GM21447 (cell line): ENCODE measurements at regions not wholly inside any gene's neighbourhood (a gene's known extent, or its start where the extent isn't known, plus 50 kb on each side); places are given as distances from the start of the nearest gene placed in this dataset.

Source experiments
- ATAC-seq: cut with Tn5 transposase; IDR thresholded peaks from one replicate; pipeline ENCODE4 v1.9.1; 2021; ENCODE audit not compliant: unreplicated experiment

DNA sequence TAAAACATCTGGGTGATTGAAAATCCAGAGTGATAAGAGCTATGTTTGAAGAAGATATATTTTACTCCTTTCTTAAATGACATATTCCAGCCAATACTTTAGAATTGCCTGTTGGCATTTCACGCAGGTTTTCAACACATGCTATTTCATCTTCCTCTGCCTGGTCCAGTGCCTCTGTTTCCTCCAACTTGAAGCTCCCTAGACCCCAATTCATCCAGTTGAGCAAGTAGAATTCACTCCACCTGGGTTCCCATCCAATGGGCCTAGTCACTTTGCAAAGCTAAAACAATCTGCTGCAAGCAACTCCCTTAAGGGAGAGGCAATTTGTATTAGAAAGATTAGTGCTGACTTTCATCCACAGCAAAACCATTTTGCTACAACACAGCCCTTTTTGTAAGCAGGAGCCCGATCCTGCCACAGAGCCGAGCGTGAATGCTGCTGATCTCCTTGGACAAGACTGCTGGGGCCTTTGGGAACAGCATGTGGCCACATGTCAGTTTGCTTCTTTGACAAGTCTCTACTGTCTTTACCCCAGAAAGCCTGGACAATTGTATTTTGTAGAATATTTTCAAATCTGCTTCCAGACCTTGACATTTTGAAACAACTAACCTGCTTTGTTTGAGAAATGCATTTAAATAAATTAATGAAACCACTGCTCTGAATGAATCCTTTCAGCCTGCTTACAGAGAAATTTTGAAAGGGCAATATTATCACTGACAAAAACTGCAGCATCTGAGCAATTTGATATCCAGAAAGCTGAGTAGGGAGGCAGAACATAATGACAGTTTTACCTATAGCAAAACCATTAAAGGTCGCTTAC, 259.1 kb downstream of the TDRD15 start:
- no peak for ATAC-seq

GRCh38 chr2:21386666-21387065, 262.9 kb downstream of the TDRD15 start:
- no peak for ATAC-seq

DNA sequence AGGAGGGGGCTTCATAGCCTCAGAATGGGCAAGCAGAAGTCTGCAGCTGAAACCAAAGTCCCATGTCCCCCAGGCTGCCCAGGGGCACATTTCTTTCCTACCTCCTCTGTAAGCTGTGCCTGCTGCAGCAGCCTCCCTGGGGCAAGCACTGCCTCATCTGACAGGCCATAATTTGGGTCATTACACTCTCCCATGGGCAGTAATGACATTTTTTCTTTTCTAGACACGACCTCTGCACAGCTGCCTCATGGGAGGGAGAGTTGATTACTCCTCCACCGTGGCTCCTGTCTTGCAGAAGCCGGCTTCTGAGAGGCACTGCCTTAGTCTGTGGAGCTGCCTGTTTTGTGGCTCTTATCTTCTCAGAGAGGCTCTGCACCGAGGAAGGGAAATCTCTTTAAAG, 268.9 kb downstream of the TDRD15 start:
- ATAC-seq: no peak

DNA sequence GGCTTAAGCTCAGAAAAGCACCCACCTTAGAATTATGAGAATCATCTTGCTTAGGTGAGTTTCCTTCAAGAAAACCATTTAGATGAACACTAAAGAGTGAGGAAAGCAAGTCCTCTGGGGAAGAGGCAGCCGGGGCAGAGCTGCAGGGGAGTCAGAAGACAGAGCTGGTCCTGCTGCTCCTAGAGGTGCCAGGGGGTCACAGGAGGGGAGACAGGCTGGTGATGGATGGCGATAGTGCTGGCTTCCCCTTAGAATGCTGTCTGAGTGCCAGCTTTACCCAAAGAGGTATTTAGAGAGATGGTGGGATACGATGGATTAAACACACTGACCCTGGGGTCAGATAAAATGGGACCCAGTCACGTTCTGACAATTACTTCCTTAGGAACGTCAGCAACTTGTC, 269.4 kb downstream of the TDRD15 start:
- ATAC-seq: no peak

DNA sequence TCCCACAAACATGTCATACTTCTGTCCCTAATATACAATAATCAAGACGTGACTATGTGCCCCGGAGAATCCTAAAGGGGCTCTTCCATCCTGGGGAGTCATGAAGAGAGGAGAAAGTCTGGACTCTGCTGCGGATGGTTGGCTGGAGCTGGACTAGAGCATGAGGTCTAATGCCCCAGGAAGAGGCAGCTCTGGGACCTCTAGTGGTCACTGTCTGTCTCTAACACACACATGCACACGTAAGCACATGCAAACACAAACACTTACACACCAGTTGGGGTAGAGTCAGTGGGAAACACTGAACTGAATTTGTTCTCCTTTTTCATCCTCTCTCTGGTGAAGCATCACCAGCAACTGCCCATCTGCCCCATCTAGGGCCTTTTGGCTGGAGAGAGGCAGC, 271.6 kb downstream of the TDRD15 start:
- no peak for ATAC-seq

DNA sequence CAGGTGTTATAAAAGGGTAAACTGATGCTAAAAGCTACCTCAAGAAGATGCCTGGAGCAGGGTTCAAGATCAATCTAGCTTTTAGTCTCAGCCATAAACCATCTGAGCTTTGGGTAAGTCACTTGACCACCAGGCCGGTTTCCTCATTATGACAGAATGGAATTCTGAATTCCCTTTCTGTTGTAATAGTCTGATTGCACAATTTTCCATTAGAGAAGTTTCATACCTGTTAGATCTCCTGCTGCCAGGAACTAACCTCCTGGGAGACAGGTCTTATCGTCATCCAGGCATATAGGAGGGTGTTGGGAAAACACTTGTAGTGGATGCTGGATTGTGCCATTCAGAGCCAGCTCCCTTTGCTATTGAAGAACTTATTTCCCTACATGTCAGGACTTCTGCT, 272.5 kb downstream of the TDRD15 start:
- ATAC-seq: no peak

GRCh38 chr2:21401022-21401698, 277.4 kb downstream of the TDRD15 start:
- no peak for ATAC-seq

DNA sequence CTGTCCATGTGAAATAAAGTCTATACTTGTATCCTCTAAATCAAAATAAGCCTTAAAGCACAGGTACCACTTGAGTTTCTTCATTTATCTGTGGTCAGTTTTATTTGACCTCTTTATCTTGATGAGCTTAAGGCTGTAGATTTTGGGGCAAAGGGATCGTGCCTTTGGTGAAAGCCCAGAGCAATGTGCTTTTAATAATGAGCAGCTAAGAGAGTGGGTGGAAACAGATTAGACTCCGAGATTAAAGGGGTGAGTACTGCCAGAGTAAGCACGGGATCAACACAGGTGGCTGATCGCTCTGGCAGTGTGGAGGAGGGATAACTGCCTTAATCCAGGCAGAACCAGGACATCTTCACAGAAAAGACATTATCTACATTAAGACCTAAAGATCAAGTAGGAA, 280.4 kb downstream of the TDRD15 start:
- ATAC-seq: no peak

GRCh38 chr2:21404827-21405625, 281.3 kb downstream of the TDRD15 start:
- ATAC-seq: no peak

DNA sequence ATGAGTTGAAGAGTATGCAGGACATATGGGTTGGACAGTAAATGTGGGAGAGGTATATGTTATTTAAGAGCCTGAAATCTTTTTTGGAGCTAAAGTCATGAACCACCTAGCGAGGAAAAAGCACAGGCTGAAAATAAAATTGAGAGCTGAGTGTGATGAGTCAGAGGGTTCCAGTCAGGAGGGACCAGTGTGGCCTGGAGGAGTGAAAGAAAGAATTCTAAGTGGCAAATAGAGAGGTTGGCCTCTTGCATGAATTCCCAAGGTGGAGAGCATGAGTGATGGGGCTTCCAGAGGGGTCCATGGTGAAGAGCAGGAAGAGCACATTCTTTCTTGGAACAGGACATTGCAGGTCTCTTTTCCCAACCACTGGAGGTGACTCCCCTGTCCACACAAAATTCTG, 282.6 kb downstream of the TDRD15 start:
- ATAC-seq: no peak

DNA sequence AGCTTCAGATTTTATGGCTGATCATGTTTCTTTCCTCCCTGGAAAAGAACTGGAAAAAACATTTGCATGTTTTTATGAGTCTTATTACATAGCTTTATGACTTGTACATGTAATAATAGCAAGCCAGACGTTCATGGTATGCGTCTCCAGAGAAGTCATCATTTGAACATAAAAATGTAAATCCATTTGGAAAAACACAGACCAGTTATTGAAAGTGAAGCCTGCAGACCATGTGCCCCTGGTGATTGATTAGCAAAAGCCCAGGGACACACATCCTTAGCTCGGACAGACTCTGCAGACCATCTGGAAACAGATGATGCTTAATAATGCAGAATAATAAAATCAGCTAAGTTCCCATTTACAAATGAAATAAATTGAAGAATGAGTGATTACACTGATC, 283.1 kb downstream of the TDRD15 start:
- no peak for ATAC-seq

DNA sequence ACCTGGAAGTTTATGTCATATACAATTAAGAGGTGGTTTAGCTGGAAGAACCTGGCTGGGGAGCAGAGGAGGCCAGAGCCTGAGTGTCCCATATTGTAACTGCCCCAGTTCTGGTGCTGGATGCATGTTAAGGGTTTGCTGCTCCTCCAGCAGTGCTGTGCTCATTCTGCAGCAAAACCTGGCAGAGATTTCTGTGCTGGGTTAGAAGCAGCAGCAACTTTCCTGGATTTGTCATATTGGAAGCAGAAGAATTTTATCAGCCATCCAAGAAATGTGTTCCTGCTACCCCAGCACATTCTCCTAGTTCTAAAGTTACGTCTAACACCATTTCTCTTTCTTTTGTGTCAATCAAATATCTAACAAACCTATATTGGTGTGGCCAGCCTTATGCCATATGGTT, 284.1 kb downstream of the TDRD15 start:
- ATAC-seq: no peak

DNA sequence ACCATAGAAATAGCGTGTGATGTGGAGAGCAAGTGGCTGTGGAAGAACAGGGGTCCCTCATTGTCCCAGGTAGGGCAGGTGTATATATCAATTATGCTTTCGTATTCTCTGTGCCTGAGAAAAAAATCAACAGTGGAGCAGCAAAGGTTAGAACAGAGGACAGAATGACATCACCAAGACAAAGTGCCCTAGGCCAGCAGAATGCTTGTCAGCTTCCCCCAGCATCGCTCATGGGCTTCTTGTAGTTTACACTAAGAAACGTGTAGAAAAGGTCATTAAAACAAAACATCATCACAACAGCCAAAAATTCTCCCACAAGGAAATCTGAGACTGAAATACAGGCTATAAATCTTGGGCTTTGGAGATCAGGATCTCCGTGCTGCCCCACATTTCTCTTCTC, 288.0 kb downstream of the TDRD15 start:
- ATAC-seq: no peak

DNA sequence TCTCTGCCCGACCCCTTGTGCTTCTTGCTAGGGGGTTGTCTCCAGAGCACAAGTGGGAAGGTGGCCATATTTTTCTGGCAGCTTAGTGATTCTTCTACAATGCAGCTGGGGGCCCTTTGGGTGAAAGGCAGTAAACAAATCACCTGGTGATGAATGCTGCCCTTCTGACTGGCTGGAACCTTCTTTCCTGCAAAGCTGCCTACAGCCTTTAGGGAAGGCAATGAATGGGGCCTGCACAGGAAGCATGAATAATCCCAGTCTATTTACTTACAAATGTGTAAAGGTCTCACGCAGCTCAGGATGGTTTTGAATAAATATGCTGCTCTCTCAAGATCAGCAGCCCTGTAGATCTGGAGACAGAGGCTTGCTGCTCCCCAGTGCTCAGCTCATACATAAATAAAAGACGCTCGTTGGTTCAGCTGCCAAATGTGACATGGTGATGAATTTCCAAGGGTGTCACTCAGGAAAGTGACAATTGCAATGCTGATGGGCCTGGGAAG, 289.2 kb downstream of the TDRD15 start:
- ATAC-seq: no peak

- ATAC-seq: no peak
Observed at GRCh38 chr2:21415234-21415633, 291.5 kb downstream of the TDRD15 start.

GRCh38 chr2:21416226-21416625, 292.5 kb downstream of the TDRD15 start:
- no peak for ATAC-seq

DNA sequence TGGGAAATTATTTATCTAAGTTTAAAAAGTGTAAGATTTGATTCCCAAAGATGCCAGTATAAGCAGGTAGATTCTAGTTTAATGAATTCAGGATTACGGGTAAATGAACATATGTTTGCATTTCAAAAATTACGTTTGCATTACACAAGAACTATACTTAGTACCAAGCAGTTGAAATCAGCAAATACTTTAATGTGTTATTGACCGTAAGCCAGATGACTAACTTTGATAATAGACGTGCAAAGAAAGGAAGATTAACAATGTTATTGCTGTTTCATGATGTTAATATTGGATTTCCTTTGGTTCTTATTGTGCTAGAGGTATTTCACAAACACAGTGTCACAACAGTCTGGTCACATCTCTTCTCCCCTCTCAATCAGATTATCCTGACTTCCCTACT, 294.7 kb downstream of the TDRD15 start:
- ATAC-seq: no peak

- ATAC-seq: no peak
Observed at GRCh38 chr2:21420553-21421335, 297.0 kb downstream of the TDRD15 start.

DNA sequence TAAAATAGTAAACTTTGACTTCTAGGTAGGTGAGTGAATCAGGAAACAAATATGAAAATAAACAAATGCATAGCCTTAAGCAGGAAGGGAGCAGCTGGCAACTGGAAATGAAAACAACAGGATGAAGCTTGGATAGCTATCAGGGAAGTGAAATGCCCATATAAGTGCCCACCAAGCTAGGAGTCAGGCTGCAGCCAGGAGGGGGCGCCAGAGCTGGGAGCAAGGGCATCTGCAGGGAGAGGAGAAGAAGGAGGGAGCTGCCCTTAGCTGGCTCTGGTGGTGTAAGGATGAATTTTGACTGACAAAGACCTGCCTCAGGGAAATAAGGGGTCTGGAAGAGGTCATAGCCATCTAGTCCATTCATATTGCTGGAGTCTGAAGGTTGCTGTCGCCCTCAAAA, 298.3 kb downstream of the TDRD15 start:
- ATAC-seq: no peak

- no peak for ATAC-seq
Observed at GRCh38 chr2:21422724-21423522, 299.2 kb downstream of the TDRD15 start.
